T-helper 2 cell treated with Interferon-gamma antibody and Interleukin-4, amounts not matched to agents 100 ng/mL and 5 ng/mL, for 36 hours (primary cell): ENCODE measurements at regions not wholly inside any gene's neighbourhood (a gene's known extent, or its start where the extent isn't known, plus 50 kb on each side); places are given as distances from the start of the nearest gene placed in this dataset.
"Not testable (repeated sequence)": the region's sequence is repeated elsewhere in the genome, so short reads cannot be mapped to it uniquely, and the experiment has no call there.

ENCODE experiments used
- intact Hi-C: fragments of 100-400 bp; cut with micrococcal nuclease; formaldehyde crosslinking; loops from one replicate; pipeline ENCODE4 v1.15.1; 2023

GRCh38 chr18:43341014-43341413 is 63.7 kb upstream of the SYT4 start:
- intact Hi-C loops: no loop called here

GRCh38 chr18:43350176-43350575 is 72.9 kb upstream of the SYT4 start:
- intact Hi-C loops: no loop called here

DNA sequence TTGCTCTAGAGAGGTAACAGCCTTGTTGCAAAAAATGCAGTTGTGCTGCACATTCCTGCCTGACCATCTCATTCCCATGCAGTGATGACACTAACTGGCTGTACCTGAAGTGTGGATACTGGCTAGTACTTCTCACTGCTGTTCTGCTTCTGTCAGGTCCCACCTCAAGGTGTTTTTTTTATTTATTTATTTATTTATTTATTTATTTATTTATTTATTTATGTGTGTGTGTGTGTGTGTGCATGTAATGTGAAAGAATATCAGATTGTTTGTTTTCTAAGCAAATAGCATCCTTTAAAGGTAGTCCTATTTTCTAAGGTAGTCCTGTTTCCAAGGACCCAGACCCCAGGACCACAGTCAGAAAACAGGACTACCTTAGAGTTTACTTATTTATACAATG is 87.2 kb upstream of the SYT4 start:
- intact Hi-C loops: no loop called here

GRCh38 chr18:43367895-43368294 is 90.6 kb upstream of the SYT4 start:
- intact Hi-C loops: no loop called here

DNA sequence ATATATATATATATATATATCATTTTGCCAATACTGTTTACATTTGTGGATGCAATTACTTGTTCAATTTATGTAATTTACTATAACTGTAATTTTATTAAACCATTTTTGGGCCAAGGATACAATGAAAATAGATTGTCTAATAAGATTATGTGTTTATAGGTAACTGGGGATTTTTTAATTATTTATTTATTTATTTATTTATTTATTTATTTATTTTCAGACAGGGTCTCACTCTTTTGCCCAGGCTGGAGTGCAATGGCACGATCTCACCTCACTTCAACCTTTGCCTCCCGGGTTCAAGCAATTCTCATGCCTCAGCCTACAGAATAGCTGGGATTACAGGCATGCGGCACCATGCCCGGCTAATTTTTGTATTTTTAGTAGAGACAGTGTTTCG is 92.0 kb upstream of the SYT4 start:
- intact Hi-C loops: not testable (repeated sequence)

DNA sequence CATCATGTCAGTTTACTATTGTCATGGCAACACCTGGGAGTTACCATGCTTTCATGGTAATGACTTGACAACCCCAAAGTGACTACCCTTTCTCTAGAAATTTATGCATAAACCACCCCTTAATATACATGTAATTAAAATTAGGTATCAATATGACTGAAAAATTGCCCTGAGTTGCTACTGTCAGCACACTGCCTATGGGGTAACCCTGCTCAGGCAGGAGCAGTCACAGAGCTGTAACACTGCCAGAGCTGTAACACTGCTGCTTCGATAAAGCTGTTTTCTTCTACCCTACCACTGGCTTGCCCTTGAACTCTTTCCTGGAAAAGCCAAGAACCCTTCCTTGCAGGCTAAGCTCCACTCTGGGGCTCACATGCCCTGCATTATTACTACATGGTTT is 95.5 kb upstream of the SYT4 start:
- intact Hi-C loops: no loop called here

GRCh38 chr18:43380104-43380672 is 102.9 kb upstream of the SYT4 start:
- intact Hi-C loops: no loop called here

- intact Hi-C loops: no loop called here
Measured at GRCh38 chr18:43382641-43383403, 105.5 kb upstream of the SYT4 start.

DNA sequence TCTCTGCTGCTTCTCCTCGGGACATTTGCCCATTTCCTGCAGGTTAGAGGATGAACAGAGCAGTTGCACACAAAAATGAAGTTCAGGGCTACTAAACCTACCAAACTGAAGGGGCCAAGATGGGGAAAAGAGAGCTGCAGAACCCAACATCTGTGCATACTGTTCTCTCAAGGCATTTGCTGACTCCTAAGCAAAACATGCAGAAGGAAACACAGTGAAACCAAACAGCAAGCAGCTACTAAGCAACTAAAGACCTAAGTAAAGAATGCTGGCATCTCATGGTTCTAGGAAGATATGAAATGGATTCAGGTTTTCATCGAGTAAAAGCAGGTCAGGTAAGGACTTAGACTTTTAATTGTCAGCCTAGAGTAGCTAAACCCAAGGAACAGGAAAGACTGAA is 111.9 kb upstream of the SYT4 start:
- intact Hi-C loops: no loop called here

- intact Hi-C loops: no loop called here
Measured at GRCh38 chr18:43392168-43392567, 114.9 kb upstream of the SYT4 start.

- intact Hi-C loops: no loop called here
Measured at GRCh38 chr18:43393174-43393573, 115.9 kb upstream of the SYT4 start.

DNA sequence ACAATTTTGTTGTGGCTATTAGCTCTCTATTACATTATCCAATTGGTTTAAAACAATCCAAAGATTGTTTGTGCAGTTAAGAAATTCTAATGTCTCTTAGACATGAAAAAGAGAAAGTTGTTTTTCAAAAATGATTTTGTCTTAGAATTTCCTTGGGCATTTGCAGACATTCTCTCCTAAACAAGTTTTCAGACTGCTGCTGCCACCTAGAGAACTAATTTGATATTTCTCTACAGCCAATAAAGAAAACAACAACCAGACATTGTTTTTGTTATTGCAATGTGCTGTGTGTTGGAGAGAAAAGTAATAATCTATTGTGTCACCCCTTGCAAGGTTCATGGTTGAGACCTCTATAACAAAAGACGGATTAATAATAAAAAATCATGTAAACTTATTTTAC is 119.0 kb upstream of the SYT4 start:
- intact Hi-C loops: no loop called here

- intact Hi-C loops: no loop called here
Measured at GRCh38 chr18:43398601-43399000, 121.3 kb upstream of the SYT4 start.

DNA sequence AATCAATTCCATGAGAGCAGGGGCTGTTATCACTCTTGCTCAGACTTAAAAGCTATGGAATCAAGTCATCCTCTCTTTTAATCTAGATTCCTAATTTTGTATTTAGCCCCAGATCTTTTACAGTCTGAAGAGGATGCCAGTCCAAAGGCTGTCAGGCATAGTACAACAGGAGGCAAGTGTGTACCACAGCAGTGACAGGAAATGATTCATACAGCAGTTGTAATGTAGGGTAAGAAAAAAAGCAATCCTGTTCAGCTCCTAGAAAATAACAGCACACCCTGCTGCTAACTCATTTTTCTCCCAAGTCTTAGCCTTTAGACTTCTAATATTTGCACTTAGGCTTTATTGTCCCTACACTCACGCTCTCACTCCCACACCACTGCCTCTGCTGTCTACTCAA is 127.8 kb upstream of the SYT4 start:
- intact Hi-C loops: no loop called here

DNA sequence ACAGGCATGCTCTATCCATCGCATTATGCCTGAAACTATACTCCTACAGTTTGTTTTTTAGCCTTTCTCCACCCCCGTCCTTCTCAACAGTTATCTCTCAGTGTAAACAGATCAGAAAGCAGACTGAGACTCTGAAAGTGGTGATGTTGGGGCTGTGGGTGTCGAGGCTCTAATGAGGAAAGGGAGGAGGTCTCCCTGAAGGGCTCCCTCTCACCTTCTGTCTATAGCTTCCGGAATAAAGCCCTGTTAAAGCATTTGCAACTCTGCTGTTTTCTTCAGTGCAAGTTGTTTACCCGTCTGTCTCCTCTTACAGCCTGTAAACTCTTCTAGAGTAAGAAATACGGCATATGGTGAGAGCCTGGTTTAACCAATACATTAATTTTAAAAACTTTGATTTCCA is 136.7 kb upstream of the SYT4 start:
- intact Hi-C loops: no loop called here

GRCh38 chr18:43420091-43420490 is 142.8 kb upstream of the SYT4 start:
- intact Hi-C loops: no loop called here

- intact Hi-C loops: no loop called here
Measured at GRCh38 chr18:43420950-43421349, 143.7 kb upstream of the SYT4 start.

DNA sequence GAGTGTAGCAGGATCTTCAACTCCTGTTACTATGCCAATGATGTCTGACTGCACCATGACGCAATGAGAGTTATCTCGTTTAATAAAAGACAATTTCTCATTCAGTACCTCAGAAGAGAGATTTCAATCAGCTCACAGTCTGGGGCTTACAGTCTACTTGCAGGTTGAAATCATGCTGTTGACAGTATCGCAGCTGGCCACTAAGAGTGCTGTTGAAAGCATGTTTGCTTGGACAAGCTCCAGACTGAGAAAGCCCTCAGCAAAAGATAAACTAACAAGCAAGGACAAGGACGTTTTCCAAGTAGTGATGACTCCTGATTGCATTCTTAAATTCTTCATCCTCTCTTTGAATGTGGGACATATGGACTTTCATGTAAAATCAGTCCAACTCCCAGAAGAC is 145.2 kb upstream of the SYT4 start:
- intact Hi-C loops: no loop called here

DNA sequence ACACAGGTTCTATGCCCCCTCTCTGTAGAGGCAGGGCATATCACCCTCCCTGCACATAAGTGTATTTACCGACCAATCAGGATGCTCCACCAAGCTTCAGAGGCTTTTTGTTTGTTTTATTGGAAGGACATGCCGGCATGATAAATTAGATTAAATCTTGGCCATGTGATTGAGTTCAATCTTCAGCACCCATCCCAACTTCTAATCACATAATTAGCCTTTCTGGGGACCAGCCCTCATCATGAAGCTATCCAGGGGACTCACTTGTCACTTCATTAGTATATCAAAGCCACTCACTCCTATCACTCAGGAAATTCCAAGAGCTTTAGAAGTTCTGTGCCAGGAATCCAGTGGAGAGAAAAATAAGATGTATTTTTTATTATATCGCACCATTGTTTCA is 158.6 kb upstream of the SYT4 start:
- intact Hi-C loops: no loop called here

- intact Hi-C loops: no loop called here
Measured at GRCh38 chr18:43442131-43442530, 164.8 kb upstream of the SYT4 start.

GRCh38 chr18:43442571-43442970 is 165.3 kb upstream of the SYT4 start:
- intact Hi-C loops: no loop called here

- intact Hi-C loops: no loop called here
Measured at GRCh38 chr18:43465483-43465882, 188.2 kb upstream of the SYT4 start.

GRCh38 chr18:43471873-43472272 is 194.6 kb upstream of the SYT4 start:
- intact Hi-C loops: no loop called here
